ENCODE measurements at regions not wholly inside any gene's neighbourhood (a gene's known extent, or its start where the extent isn't known, plus 50 kb on each side); places are given as distances from the start of the nearest gene placed in this dataset.

DNA sequence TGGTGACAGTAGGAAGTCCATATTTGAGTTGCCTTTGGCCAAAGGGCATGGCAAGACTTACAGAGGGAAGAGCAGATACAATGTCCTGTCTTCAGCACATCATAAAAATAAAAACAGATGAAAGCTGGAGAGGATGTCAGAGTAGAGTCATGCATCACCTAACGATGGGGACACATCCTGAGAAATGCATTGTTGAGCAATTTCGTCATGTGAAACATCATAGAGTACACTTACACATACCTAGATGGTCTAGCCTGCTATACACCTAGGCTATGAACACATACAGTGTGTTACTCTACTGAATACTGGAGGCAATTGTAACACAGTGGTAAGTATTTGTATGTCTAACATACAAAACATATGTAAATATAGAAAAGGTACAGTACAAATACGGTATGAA, 75.6 kb downstream of the VEGFA start:
- FAIRE-seq = no peak
- TF ChIP-seq, protein P1, sequence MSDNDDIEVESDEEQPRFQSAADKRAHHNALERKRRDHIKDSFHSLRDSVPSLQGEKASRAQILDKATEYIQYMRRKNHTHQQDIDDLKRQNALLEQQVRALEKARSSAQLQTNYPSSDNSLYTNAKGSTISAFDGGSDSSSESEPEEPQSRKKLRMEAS (IDR thresholded peaks at IDR 0.05; ENCODE audit: insufficient read depth, insufficient read length) = no peak
- TF ChIP-seq, protein P2, sequence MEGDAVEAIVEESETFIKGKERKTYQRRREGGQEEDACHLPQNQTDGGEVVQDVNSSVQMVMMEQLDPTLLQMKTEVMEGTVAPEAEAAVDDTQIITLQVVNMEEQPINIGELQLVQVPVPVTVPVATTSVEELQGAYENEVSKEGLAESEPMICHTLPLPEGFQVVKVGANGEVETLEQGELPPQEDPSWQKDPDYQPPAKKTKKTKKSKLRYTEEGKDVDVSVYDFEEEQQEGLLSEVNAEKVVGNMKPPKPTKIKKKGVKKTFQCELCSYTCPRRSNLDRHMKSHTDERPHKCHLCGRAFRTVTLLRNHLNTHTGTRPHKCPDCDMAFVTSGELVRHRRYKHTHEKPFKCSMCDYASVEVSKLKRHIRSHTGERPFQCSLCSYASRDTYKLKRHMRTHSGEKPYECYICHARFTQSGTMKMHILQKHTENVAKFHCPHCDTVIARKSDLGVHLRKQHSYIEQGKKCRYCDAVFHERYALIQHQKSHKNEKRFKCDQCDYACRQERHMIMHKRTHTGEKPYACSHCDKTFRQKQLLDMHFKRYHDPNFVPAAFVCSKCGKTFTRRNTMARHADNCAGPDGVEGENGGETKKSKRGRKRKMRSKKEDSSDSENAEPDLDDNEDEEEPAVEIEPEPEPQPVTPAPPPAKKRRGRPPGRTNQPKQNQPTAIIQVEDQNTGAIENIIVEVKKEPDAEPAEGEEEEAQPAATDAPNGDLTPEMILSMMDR (IDR thresholded peaks at IDR 0.05; ENCODE audit: extremely low read depth in 1 of 2, insufficient read depth in 1 of 2, low read depth in 1 of 2, low read length in 2 of 2) = no peak
- TF ChIP-seq GATA2 (IDR thresholded peaks at IDR 0.05; ENCODE audit: insufficient read depth, insufficient read length, low read depth, low read length) (no peak), MYC (IDR thresholded peaks at IDR 0.05; ENCODE audit: low read depth, low read length) (no peak), POLR2A (IDR thresholded peaks at IDR 0.05; ENCODE audit: low read depth, low read length) (no peak), EZH2 (IDR thresholded peaks at IDR 0.05; ENCODE audit: borderline replicate concordance, low read depth, low read length, severe bottlenecking) (no peak), FOS (IDR thresholded peaks at IDR 0.05; ENCODE audit: borderline replicate concordance, insufficient read depth, low read length) (no peak), POLR2AphosphoS5 (IDR thresholded peaks at IDR 0.05; ENCODE audit: insufficient read depth, low read depth, low read length) (no peak), JUN (IDR thresholded peaks at IDR 0.05; ENCODE audit: borderline replicate concordance, insufficient read depth, insufficient read length, low read depth) (no peak)
- H3K27ac ChIP-seq (ENCODE audit: insufficient read depth, low read depth, low read length) = no peak overlapping the region
- H3K4me1 ChIP-seq (ENCODE audit: control insufficient read depth, extremely low read depth, insufficient read depth, low read length) = no peaks in the 10 kb centered on the region
- no peaks in the 10 kb centered on the region for H3K79me2 ChIP-seq (ENCODE audit: control insufficient read depth, insufficient read depth, low read length)
- intact Hi-C loops (cut with micrococcal nuclease) (no loop called here), dilution Hi-C loops (cut with MboI; ENCODE audit: extremely low pct_ligation_motif_present, low sequenced_read_pairs) (no loop called here)
- no peak overlapping the region for H3K9ac ChIP-seq (replicated peaks; ENCODE audit: extremely low read depth, insufficient read depth, low read length)
- POLR2A ChIA-PET = no interaction called here
- H3K9me1 ChIP-seq (replicated peaks; ENCODE audit: control insufficient read depth, extremely low read depth, insufficient read depth, low read length) = no peaks in the 10 kb centered on the region
- H3K36me3 ChIP-seq (ENCODE audit: control insufficient read depth in 2 of 2, extremely low read depth in 1 of 2, insufficient read depth in 2 of 2, low read length in 2 of 2) = no peaks in the 10 kb centered on the region
- DNase-seq (ENCODE audit: low read depth, low spot score) = no peak
- no peaks in the 10 kb centered on the region for H4K20me1 ChIP-seq (replicated peaks; ENCODE audit: control insufficient read depth, extremely low read depth, insufficient read depth, low read length)
- H2AFZ ChIP-seq (ENCODE audit: low read depth, low read length) = no peak overlapping the region
- no peak overlapping the region for H3K4me2 ChIP-seq (ENCODE audit: insufficient read depth, low read length)
- H3K9me3 ChIP-seq (replicated peaks; ENCODE audit: control insufficient read depth, insufficient read depth, low read length) = no peaks in the 10 kb centered on the region
- peaks cover 22 to 25% of the 10 kb centered on the region in 2 experiments for H3K27me3 ChIP-seq (ENCODE audit: control insufficient read depth in 2 of 2, insufficient read depth in 2 of 2, low read length in 2 of 2)
- CTCF ChIA-PET = interaction anchor here (1.1 to 1.2 kb wide), 2 partner anchors 13 to 38 kb away, joined by 3 to 4 read pairs; no protein-coding TSS in a partner anchor
- no peak overlapping the region for H3K4me3 ChIP-seq (replicated peaks in 1 of 3; ENCODE audit: insufficient read depth in 1 of 3, low read depth in 1 of 3, low read length in 3 of 3)
- BruUV-seq (replicated peaks) = no TSS peak

Measured in endothelial cell of umbilical vein (primary cell).